Activated CD8-positive, alpha-beta T cell treated with anti-CD3 and anti-CD28 coated beads, Interleukin-2, amount 10 ng/mL, durations not matched to agents 7 days and 5 days (primary cell): ENCODE measurements at regions not wholly inside any gene's neighbourhood (a gene's known extent, or its start where the extent isn't known, plus 50 kb on each side); places are given as distances from the start of the nearest gene placed in this dataset.

Experiments used
- ATAC-seq: fragments of 150-1000 bp; cut with Tn5 transposase; one replicate; pipeline ENCODE4 v1.10.0; 2021; ENCODE audit warnings: moderate library complexity
- CTCF ChIA-PET: fragments of 350-600 bp; sonication (Branson Sonifier 250); formaldehyde crosslinking; loops from one replicate; lab custom pipeline; 2021; ENCODE audit warnings: antibody characterized with exemption; lab: Charles Lee
- POLR2A ChIA-PET: fragments of 350-600 bp; sonication (Branson Sonifier 250); formaldehyde crosslinking; loops from one replicate; lab custom pipeline; 2021; ENCODE audit warnings: antibody characterized with exemption; lab: Charles Lee
- DNase-seq: peaks from one replicate; pipeline ENCODE4 v3.0.0-alpha.2; 2020
- H3K27ac Mint-ChIP-seq: one replicate; pipeline ENCODE4 v1.8.0; 2021; ENCODE audit warnings: mild to moderate bottlenecking, mixed read lengths
- H3K27me3 Mint-ChIP-seq: one replicate; pipeline ENCODE4 v1.8.0; 2021; ENCODE audit warnings: low read depth, mixed read lengths
- H3K36me3 Mint-ChIP-seq: one replicate; pipeline ENCODE4 v1.8.0; 2021; ENCODE audit warnings: low read depth, mixed read lengths
- H3K4me1 Mint-ChIP-seq: one replicate; pipeline ENCODE4 v1.8.0; 2021; ENCODE audit warnings: low read depth, mixed read lengths
- H3K4me3 Mint-ChIP-seq: one replicate; pipeline ENCODE4 v1.8.0; 2021; ENCODE audit warnings: mild to moderate bottlenecking, mixed read lengths
- H3K9me3 Mint-ChIP-seq: one replicate; pipeline ENCODE4 v1.8.0; 2022; ENCODE audit warnings: mixed read lengths; ENCODE audit not compliant: insufficient read depth

GRCh38 chr6:90356012-90356421 is 59.4 kb upstream of the BACH2 start:
- Mint-ChIP-seq H3K9me3 (no peaks in the 10 kb centered on the region), H3K36me3 (peaks cover 2% of the 10 kb centered on the region), H3K27me3 (peaks cover 3% of the 10 kb centered on the region), H3K4me3 (no peak overlapping the region), H3K4me1 (peaks cover 18% of the 10 kb centered on the region), H3K27ac (no peak overlapping the region)
- ChIA-PET CTCF (no interaction called here), POLR2A (no interaction called here)
- ATAC-seq (no peak), DNase-seq (no peak)

GRCh38 chr6:90354961-90355360 is 58.3 kb upstream of the BACH2 start:
- Mint-ChIP-seq H3K4me3 (no peak overlapping the region), H3K27me3 (peaks cover 3% of the 10 kb centered on the region), H3K36me3 (peaks cover 8% of the 10 kb centered on the region), H3K4me1 (peaks cover 28% of the 10 kb centered on the region), H3K9me3 (no peaks in the 10 kb centered on the region), H3K27ac (no peak overlapping the region)
- POLR2A ChIA-PET, result no interaction called here
- no peak for DNase-seq
- no peak for ATAC-seq
- CTCF ChIA-PET, result no interaction called here

GRCh38 chr6:90351696-90352095 is 55.1 kb upstream of the BACH2 start:
- ChIA-PET POLR2A (no interaction called here), CTCF (interaction anchor here (0.9 to 2.8 kb wide), 3 partner anchors 16 to 411 kb away, joined by 3 to 13 read pairs (median 3); no protein-coding TSS in a partner anchor)
- Mint-ChIP-seq H3K27ac (peak overlapping the region; percentile 15), H3K4me3 (no peak overlapping the region), H3K27me3 (no peaks in the 10 kb centered on the region), H3K4me1 (peaks cover 29% of the 10 kb centered on the region), H3K36me3 (peaks cover 8% of the 10 kb centered on the region), H3K9me3 (no peaks in the 10 kb centered on the region)
- DNase-seq (no peak), ATAC-seq (no peak)

GRCh38 chr6:90350689-90351554 is 54.3 kb upstream of the BACH2 start:
- Mint-ChIP-seq H3K4me1 (peaks cover 25% of the 10 kb centered on the region), H3K27ac (peak overlapping the region; percentile 73), H3K36me3 (peaks cover 8% of the 10 kb centered on the region), H3K27me3 (no peaks in the 10 kb centered on the region), H3K4me3 (peak overlapping the region; percentile 27), H3K9me3 (no peaks in the 10 kb centered on the region)
- POLR2A ChIA-PET, result interaction anchor here (0.6 kb wide), 1 partner anchor 32 kb away, joined by 3 read pairs; no protein-coding TSS in a partner anchor
- ATAC-seq, result peak; percentile 83
- peak; percentile 69 for DNase-seq
- CTCF ChIA-PET, result interaction anchor here (0.9 to 2.8 kb wide), 3 partner anchors 15 to 410 kb away, joined by 3 to 13 read pairs (median 3); no protein-coding TSS in a partner anchor

- ChIA-PET CTCF (interaction anchor here (0.8 to 2.9 kb wide), 3 partner anchors 46 to 133 kb away, joined by 3 to 7 read pairs (median 3); no protein-coding TSS in a partner anchor), POLR2A (no interaction called here)
- Mint-ChIP-seq H3K27ac (no peak overlapping the region), H3K4me1 (peaks cover 24% of the 10 kb centered on the region), H3K4me3 (no peak overlapping the region), H3K27me3 (peaks cover 7% of the 10 kb centered on the region), H3K36me3 (peaks cover 7% of the 10 kb centered on the region), H3K9me3 (no peaks in the 10 kb centered on the region)
- ATAC-seq (no peak), DNase-seq (no peak)
Measured at GRCh38 chr6:90347411-90347851, 50.8 kb upstream of the BACH2 start.

GRCh38 chr6:90346729-90347128 is 50.1 kb upstream of the BACH2 start:
- no peak for DNase-seq
- CTCF ChIA-PET, result interaction anchor here (0.8 to 2.9 kb wide), 4 partner anchors 30 to 134 kb away, joined by 3 to 7 read pairs (median 3); no protein-coding TSS in a partner anchor
- Mint-ChIP-seq H3K27me3 (peaks cover 7% of the 10 kb centered on the region), H3K4me1 (peaks cover 16% of the 10 kb centered on the region), H3K27ac (no peak overlapping the region), H3K36me3 (peaks cover 6% of the 10 kb centered on the region), H3K4me3 (no peak overlapping the region), H3K9me3 (no peaks in the 10 kb centered on the region)
- POLR2A ChIA-PET, result no interaction called here
- ATAC-seq, result no peak
